ENCODE measurements at regions not wholly inside any gene's neighbourhood (a gene's known extent, or its start where the extent isn't known, plus 50 kb on each side); places are given as distances from the start of the nearest gene placed in this dataset.

- H3K27ac Mint-ChIP-seq = no peak overlapping the region
- H3K9me3 Mint-ChIP-seq = no peaks in the 10 kb centered on the region
- H3K36me3 Mint-ChIP-seq (ENCODE audit: low read depth) = no peaks in the 10 kb centered on the region
- DNase-seq = no peak
- no peak overlapping the region for H3K4me3 Mint-ChIP-seq
- TF ChIP-seq CTCF (IDR thresholded peaks at IDR 0.05) = no peak
- no peaks in the 10 kb centered on the region; the same call in 1 of the 2 replicates for H3K27me3 Mint-ChIP-seq (ENCODE audit: insufficient read depth)
- H3K4me1 Mint-ChIP-seq (ENCODE audit: low read depth) = peaks cover 5% of the 10 kb centered on the region
These were observed 188.2 kb downstream of the DMRT2 start for GRCh38 chr9:1238407-1238806.

GRCh38 chr9:1248743-1249142 is 198.6 kb downstream of the DMRT2 start:
- Mint-ChIP-seq H3K4me1 (ENCODE audit: low read depth) (no peaks in the 10 kb centered on the region), H3K36me3 (ENCODE audit: low read depth) (no peaks in the 10 kb centered on the region), H3K4me3 (no peak overlapping the region), H3K27ac (no peak overlapping the region), H3K27me3 (ENCODE audit: insufficient read depth) (no peaks in the 10 kb centered on the region; the same call in 1 of the 2 replicates), H3K9me3 (no peaks in the 10 kb centered on the region)
- TF ChIP-seq CTCF (IDR thresholded peaks at IDR 0.05) = no peak
- DNase-seq = no peak

DNA sequence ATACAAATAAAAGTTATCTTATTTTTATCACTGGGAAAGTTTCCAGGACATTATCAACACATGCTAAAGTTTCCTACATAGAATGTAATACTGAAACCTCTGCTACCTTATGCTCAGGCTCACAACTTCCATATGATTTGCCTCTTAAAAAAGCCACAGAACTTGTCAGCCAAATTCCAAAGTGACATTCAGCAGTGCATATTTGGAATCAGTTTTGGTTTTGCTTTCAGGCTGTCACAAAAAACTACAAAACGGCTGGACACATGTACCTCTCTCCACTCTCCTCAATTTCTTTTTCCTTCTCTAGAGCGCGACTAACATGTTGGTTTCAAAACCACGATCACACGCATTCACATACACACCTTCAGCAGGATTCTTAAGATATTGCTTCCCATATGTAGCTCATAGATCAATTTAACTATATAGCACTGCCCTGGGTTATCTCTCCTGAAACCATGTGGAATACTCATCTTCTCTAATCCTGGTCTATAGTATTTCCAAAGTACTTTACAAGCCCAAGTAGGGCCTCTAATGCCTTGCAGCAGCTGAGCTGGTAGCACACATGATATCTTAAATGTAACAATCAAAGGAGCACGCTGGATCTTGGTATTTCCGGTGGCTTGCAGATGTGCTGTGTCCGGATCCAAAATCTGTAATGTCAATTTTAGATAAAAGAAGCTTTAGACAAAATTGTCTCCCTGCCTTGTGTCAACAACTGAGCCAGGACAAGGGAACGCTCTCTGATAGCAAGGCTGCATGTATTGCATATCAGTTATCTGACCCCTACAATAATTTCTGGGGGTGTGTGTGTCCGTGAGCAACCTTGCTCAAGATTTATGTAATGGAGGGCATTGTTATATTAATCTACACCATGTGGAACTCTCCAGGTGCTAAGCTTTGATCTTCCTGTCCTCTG is 203.2 kb downstream of the DMRT2 start:
- Mint-ChIP-seq H3K4me3 (no peak overlapping the region), H3K27ac (no peak overlapping the region), H3K4me1 (ENCODE audit: low read depth) (no peaks in the 10 kb centered on the region), H3K9me3 (no peaks in the 10 kb centered on the region), H3K36me3 (ENCODE audit: low read depth) (no peaks in the 10 kb centered on the region), H3K27me3 (ENCODE audit: insufficient read depth) (peaks cover 2% of the 10 kb centered on the region)
- TF ChIP-seq CTCF (IDR thresholded peaks at IDR 0.05) = no peak
- DNase-seq = no peak

- Mint-ChIP-seq H3K9me3 (no peaks in the 10 kb centered on the region), H3K27ac (no peak overlapping the region), H3K36me3 (ENCODE audit: low read depth) (no peaks in the 10 kb centered on the region), H3K4me1 (ENCODE audit: low read depth) (no peaks in the 10 kb centered on the region), H3K27me3 (ENCODE audit: insufficient read depth) (peaks cover 2% of the 10 kb centered on the region; the same call in 1 of the 2 replicates), H3K4me3 (no peak overlapping the region)
- DNase-seq = no peak
- TF ChIP-seq CTCF (IDR thresholded peaks at IDR 0.05) = no peak
These were observed 203.9 kb downstream of the DMRT2 start for GRCh38 chr9:1254071-1254470.

GRCh38 chr9:1256178-1256577 is 206.0 kb downstream of the DMRT2 start:
- H3K9me3 Mint-ChIP-seq = no peaks in the 10 kb centered on the region
- no peaks in the 10 kb centered on the region for H3K36me3 Mint-ChIP-seq (ENCODE audit: low read depth)
- no peaks in the 10 kb centered on the region for H3K4me1 Mint-ChIP-seq (ENCODE audit: low read depth)
- no peak overlapping the region for H3K4me3 Mint-ChIP-seq
- H3K27ac Mint-ChIP-seq = no peak overlapping the region
- peaks cover 2% of the 10 kb centered on the region; the same call in 1 of the 2 replicates for H3K27me3 Mint-ChIP-seq (ENCODE audit: insufficient read depth)
- DNase-seq = no peak
- no peak for TF ChIP-seq CTCF (IDR thresholded peaks at IDR 0.05)
